HepG2 (cell line): ENCODE measurements at regions not wholly inside any gene's neighbourhood (a gene's known extent, or its start where the extent isn't known, plus 50 kb on each side); places are given as distances from the start of the nearest gene placed in this dataset.

Experiments
- CSRNP1 ChIP-seq: sonication (generic); formaldehyde crosslinking; IDR thresholded peaks from 2 replicates; pipeline ENCODE4 v1.8.1; 2023; ENCODE audit warnings: mild to moderate bottlenecking, missing genetic modification reagents
- FOXC1 ChIP-seq: sonication (generic); formaldehyde crosslinking; IDR thresholded peaks from 2 replicates; pipeline ENCODE4 v1.8.0; 2022; ENCODE audit warnings: mild to moderate bottlenecking, missing genetic modification reagents, borderline replicate concordance
- GATAD2A ChIP-seq: IDR thresholded peaks from 2 replicates; pipeline ENCODE4 v1.6.1; 2016
- HNF1A ChIP-seq, 2 experiments: sonication (generic) in 1 of 2; formaldehyde crosslinking in 1 of 2; IDR thresholded peaks; 2 replicates each; pipeline versions ENCODE4 v1.4.0 to v1.6.1; 2016 to 2020; ENCODE audit warnings: borderline replicate concordance in 1 of 2, low read depth in 1 of 2, mild to moderate bottlenecking in 1 of 2, missing genetic modification reagents in 1 of 2
- HNRNPLL ChIP-seq: fragments of 200-400 bp; formaldehyde crosslinking; IDR thresholded peaks from 2 replicates; pipeline ENCODE4 v1.6.1; 2017; ENCODE audit warnings: mild to moderate bottlenecking, low read depth, low read length; ENCODE audit not compliant: poor library complexity, severe bottlenecking
- KAT8 ChIP-seq: IDR thresholded peaks from 2 replicates; pipeline ENCODE4 v1.6.1; 2016; ENCODE audit warnings: missing genetic modification reagents, missing compliant biosample characterization
- KDM2A ChIP-seq: sonication (generic); formaldehyde crosslinking; IDR thresholded peaks from 2 replicates; pipeline ENCODE4 v1.4.0; 2020; ENCODE audit warnings: low read depth, missing genetic modification reagents, borderline replicate concordance
- PHF21A ChIP-seq: sonication (generic); formaldehyde crosslinking; IDR thresholded peaks from 2 replicates; pipeline ENCODE4 v1.5.0; 2020; ENCODE audit warnings: mild to moderate bottlenecking, missing genetic modification reagents
- RAD51 ChIP-seq: fragments of 450-650 bp; IDR thresholded peaks from 2 replicates; pipeline ENCODE4 v1.6.1; 2016; ENCODE audit warnings: borderline replicate concordance
- REPIN1 ChIP-seq: sonication (generic); formaldehyde crosslinking; IDR thresholded peaks from 2 replicates; pipeline ENCODE4 v1.8.0; 2022; ENCODE audit warnings: missing genetic modification reagents, low read depth, mild to moderate bottlenecking, borderline replicate concordance
- SP5 ChIP-seq: IDR thresholded peaks from 2 replicates; pipeline ENCODE4 v1.6.1; 2016; ENCODE audit warnings: low read depth, borderline replicate concordance
- STAG1 ChIP-seq: sonication (generic); formaldehyde crosslinking; IDR thresholded peaks from 2 replicates; pipeline ENCODE4 v1.4.0; 2020; ENCODE audit warnings: missing genetic modification reagents
- TGIF2 ChIP-seq: IDR thresholded peaks from 2 replicates; pipeline ENCODE4 v1.6.1; 2016; ENCODE audit warnings: control low read depth, missing compliant biosample characterization
- U2AF1 ChIP-seq: fragments of 200-400 bp; formaldehyde crosslinking; optimal IDR thresholded peaks from 2 replicates; pipeline ENCODE3; 2017; ENCODE audit warnings: mild to moderate bottlenecking, low read depth, low read length
- ZBTB38 ChIP-seq: sonication (generic); formaldehyde crosslinking; IDR thresholded peaks from 2 replicates; pipeline ENCODE4 v1.5.1; 2020; ENCODE audit warnings: mild to moderate bottlenecking, missing genetic modification reagents
- ZFP82 ChIP-seq: sonication (generic); formaldehyde crosslinking; IDR thresholded peaks from 2 replicates; pipeline ENCODE4 v1.5.1; 2020; ENCODE audit warnings: mild to moderate bottlenecking, missing genetic modification reagents, borderline replicate concordance
- ZMYM3 ChIP-seq: sonication (generic); formaldehyde crosslinking; IDR thresholded peaks from 2 replicates; pipeline ENCODE4 v1.5.1; 2020; ENCODE audit warnings: mild to moderate bottlenecking, missing genetic modification reagents
- ZNF235 ChIP-seq: sonication (generic); formaldehyde crosslinking; IDR thresholded peaks from 2 replicates; pipeline ENCODE4 v1.8.1; 2023; ENCODE audit warnings: mild to moderate bottlenecking, missing genetic modification reagents, borderline replicate concordance
- ZNF317 ChIP-seq: sonication (generic); formaldehyde crosslinking; IDR thresholded peaks from 2 replicates; pipeline ENCODE4 v1.5.0; 2020; ENCODE audit warnings: mild to moderate bottlenecking, missing genetic modification reagents
- ZNF382 ChIP-seq: sonication (generic); formaldehyde crosslinking; IDR thresholded peaks from 2 replicates; pipeline ENCODE4 v1.5.0; 2020; ENCODE audit warnings: missing genetic modification reagents, mild to moderate bottlenecking, borderline replicate concordance
- ZNF547 ChIP-seq: sonication (generic); formaldehyde crosslinking; IDR thresholded peaks from 2 replicates; pipeline ENCODE4 v1.5.1; 2020; ENCODE audit warnings: mild to moderate bottlenecking, missing genetic modification reagents
- ZNF816 ChIP-seq: sonication (generic); formaldehyde crosslinking; IDR thresholded peaks from 2 replicates; pipeline ENCODE4 v1.8.0; 2022; ENCODE audit warnings: missing genetic modification reagents, mild to moderate bottlenecking, borderline replicate concordance
- ZSCAN9 ChIP-seq: IDR thresholded peaks from 2 replicates; pipeline ENCODE4 v1.6.1; 2016; ENCODE audit warnings: borderline replicate concordance
- TF ChIP-seq, protein P1 (sequence below): IDR thresholded peaks from 2 replicates; pipeline ENCODE4 v1.6.1; 2012; ENCODE audit warnings: low read depth, low read length, improper control_type of control experiment

DNA sequence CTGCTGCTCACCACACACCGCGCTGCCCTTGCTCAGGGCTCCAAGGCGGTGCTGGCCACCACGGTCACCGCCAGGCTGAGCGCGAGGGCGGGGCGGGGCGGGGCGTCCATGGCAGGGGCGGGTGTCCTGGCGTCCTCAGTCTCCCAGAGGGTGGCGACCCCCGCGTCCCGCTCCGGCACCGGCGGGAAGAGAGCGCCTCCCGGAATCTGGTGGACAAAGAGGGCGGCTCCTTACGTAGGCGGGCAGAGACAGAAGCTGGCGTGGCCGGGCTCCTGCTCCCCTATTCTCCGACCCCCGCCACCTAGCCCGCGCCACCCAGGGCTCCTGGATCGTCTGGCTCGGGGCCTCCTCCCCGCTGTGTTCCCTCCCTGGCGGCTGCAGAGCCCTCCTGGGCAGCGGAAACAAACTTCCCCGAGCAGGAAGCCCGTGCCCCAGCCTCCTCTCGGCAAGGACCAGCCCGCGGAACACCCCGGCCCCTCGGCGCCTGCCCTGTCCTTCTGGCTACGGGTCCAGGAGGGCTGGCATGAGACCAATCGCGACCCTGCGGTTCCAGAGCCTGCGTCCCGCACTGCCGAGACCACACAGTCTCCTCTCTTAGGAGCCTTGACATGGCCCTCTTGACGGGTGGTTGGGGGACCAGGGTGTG lies 133.8 kb upstream of the ZNF92 start (continued):
- TF ChIP-seq HNF1A (IDR thresholded peaks at IDR 0.05; ENCODE audit: low read depth) (no peak), HNF1A (CRISPR knock-in tag; IDR thresholded peaks at IDR 0.05; ENCODE audit: borderline replicate concordance) (0 out of 2 replicates have a peak, but pooled peaks have one; percentile 19), U2AF1 (no peak), ZNF382 (CRISPR knock-in tag) (no peak), CSRNP1 (peak; percentile 58; the same call in 1 of the 2 replicates), REPIN1 (no peak), STAG1 (CRISPR knock-in tag) (no peak), ZNF547 (CRISPR knock-in tag) (peak; percentile 73; the same call in 1 of the 2 replicates), FOXC1 (CRISPR knock-in tag) (0 out of 2 replicates have a peak, but pooled peaks have one; percentile 31), KDM2A (CRISPR knock-in tag) (peak; percentile 46; the same call in 1 of the 2 replicates), ZMYM3 (CRISPR knock-in tag) (no peak), ZNF317 (CRISPR knock-in tag) (0 out of 2 replicates have a peak, but pooled peaks have one; percentile 36), ZFP82 (CRISPR knock-in tag) (no peak), SP5 (CRISPR knock-in tag) (peak; percentile 60), GATAD2A (CRISPR knock-in tag) (no peak), TGIF2 (no peak), ZBTB38 (CRISPR knock-in tag) (0 out of 2 replicates have a peak, but pooled peaks have one; percentile 30), KAT8 (CRISPR knock-in tag) (peak; percentile 39; the same call in 1 of the 2 replicates), HNRNPLL (peak; percentile 66), ZSCAN9 (CRISPR knock-in tag) (no peak), RAD51 (no peak), PHF21A (CRISPR knock-in tag) (peak; percentile 55), ZNF235 (CRISPR knock-in tag) (no peak), ZNF816 (no peak)
- TF ChIP-seq, protein P1, sequence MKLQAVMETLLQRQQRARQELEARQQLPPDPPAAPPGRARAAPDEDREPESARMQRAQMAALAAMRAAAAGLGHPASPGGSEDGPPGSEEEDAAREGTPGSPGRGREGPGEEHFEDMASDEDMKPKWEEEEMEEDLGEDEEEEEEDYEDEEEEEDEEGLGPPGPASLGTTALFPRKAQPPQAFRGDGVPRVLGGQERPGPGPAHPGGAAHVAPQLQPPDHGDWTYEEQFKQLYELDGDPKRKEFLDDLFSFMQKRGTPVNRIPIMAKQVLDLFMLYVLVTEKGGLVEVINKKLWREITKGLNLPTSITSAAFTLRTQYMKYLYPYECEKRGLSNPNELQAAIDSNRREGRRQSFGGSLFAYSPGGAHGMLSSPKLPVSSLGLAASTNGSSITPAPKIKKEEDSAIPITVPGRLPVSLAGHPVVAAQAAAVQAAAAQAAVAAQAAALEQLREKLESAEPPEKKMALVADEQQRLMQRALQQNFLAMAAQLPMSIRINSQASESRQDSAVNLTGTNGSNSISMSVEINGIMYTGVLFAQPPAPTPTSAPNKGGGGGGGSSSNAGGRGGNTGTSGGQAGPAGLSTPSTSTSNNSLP = no peak
